LoVo (cell line): ENCODE measurements at regions not wholly inside any gene's neighbourhood (a gene's known extent, or its start where the extent isn't known, plus 50 kb on each side); places are given as distances from the start of the nearest gene placed in this dataset.
"Not testable (repeated sequence)": the region's sequence is repeated elsewhere in the genome, so short reads cannot be mapped to it uniquely, and the experiment has no call there.

Source experiments
- DNase-seq: peaks from one replicate; pipeline ENCODE4 v3.0.0-alpha.2; 2016; ENCODE audit warnings: low spot score

DNA sequence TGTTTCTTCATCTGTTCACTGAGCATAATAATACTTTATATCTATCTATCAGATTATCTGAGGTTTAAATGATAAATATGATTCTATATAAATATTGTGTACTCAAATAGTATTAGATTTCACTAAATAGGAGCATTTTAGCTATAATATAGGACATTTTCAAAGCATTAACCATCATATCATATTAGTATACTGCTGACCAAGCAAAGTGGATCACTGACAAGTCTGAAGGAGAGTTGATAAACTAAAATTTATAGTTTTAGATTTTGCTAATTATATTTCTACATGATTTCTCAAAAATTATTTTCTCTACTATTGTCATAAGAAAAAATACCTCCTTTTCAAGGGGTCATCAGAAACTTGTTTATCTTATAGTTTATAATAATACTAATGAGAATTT, 937.8 kb upstream of the LRATD1 start:
- no peak for DNase-seq

DNA sequence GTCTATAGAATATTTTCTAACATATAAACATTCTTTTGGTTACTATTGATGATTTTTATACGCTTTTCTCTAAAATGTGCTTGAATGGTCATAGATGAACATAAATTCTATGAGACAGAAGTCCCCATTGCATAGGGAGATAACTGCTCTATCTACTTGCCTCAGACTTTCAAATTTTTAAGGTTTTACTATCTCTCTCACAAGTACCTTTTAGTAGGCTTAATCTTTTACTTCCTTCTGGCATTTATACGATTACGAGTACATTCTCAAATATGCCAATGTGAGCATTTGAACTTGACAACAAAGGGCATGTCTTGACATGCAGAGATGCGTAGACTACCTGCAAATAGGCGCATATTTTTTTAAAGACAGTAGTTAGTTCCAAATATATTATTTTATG, 935.9 kb upstream of the LRATD1 start:
- DNase-seq = no peak

DNA sequence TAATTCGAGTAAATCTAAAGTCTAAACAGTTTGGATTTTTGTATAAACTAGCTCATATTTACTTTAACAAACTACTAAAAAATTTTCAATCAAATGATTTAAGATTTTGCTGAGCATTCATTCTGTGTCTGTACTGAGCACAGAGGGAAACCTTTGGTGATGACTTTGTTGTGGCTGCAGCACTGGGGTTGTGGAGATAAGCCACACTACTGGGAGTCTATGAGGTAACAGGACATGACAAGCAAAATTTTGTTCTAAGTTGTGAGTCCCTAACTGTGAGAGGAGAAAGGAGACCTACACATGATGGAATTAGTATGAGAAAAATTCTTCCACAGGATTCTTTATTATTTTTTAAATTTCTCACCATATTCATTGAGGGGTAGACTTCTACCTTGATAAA, 933.7 kb upstream of the LRATD1 start:
- no peak for DNase-seq

DNA sequence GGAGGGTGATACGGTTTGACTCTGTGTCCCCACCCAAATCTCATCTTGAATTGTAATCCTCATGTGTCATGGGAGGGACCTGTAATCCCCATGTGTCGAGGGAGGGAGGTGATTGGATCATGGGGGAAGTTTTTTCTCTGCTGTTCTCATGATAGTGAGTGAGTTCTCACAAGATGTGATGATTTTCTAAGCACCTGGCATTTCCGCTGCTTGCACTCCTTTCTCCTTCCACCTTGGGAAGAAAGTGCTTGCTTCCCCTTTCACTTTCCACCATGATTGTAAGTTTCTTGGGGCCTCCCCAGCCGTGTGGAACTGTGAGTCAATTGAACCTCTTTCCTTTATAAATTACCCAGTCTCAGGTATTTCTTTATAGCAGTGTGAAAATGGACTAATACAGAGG, 932.6 kb upstream of the LRATD1 start:
- not testable (repeated sequence) for DNase-seq

DNA sequence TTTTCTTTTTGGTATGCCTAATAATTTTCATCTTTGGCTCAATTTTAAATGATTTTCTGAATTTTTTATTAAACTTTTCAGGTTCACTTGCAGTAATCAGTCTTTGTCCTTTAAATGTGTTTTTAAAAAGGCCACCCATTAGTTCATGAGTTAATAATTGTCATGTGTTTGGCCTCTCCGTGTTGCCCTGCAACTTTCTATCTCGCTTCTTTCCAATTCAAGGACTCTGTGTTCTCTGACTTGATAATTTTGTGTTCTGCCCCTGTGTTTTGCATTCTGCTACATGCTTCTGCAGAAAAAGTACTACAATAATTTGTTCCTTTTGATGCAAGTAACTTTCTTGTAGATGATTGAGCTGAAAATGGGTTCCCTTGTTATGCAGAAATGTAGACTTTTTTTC, 921.4 kb upstream of the LRATD1 start:
- DNase-seq = no peak

DNA sequence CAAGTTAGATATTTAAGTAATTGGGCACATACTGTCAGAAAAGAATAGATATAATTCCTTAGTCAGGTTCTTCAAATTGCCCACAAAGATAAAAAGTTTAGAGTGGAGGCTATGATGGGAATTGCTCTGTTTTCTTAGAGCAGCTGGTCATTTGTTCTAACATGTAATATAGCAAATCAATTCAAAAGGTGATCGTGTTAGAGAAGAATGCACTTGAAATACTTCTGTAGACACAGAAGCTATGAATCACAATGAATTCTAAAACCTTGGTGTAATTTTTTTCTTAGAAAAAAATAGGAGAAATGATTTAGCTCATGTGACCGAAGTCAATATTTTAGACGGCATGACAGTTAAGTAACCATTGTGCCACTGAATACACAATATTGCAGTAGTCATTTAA, 918.1 kb upstream of the LRATD1 start:
- no peak for DNase-seq

DNA sequence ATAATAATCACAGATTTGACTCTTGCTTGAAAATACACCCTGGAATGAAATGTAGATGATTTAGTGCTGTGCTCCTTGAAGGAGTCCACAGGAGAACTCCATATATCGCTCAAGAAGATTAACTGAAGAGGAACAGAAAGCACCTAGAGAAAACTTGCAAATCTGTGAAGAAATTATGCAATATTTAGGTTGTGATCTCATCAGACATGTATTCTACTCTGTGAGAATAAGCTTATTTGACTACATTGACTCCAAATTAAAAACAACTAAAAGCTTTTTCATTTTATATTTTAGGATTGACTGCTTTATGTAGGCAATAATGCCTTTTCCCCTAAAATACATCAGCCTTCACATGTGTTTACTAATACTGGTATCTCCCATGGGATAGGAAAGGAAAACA, 906.6 kb upstream of the LRATD1 start:
- DNase-seq = no peak

DNA sequence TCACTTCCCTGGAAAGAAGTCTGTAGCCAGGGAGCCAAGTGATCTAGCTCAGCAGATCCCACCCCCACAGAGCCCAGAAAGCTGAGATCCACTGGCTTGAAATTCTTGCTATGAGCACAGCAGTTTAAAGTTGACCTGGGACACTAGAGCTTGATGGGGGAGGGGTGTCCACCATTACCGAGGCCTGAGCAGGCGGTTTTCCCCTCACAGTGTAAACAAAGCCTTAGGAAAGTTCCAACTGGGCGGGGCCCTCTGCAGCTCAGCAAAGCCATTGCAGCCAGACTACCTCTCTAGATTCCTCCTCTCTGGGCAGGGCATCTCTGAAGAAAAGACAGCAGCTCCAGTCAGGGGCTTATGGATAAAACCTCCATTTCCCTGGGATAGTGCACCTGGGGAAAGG, 887.2 kb upstream of the LRATD1 start:
- DNase-seq = no peak

DNA sequence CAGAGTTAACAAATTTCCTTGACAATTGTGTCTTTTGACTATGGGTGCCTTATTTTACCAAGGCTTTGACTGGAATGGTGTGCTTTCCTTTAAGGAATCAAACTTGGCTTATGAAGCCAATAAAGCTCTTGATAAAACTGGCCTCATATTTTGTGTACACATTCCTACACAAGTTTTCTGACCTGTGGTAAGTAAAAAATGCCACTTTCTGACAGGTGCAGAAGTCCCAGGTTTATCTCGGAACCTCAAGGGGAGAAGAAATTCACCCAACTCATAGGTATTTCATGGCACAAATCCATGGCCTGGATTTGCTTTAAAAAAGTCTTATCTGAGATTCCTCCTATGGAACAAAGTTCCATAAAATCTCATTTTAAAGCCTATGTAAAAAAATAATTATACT, 880.6 kb upstream of the LRATD1 start:
- no peak for DNase-seq

DNA sequence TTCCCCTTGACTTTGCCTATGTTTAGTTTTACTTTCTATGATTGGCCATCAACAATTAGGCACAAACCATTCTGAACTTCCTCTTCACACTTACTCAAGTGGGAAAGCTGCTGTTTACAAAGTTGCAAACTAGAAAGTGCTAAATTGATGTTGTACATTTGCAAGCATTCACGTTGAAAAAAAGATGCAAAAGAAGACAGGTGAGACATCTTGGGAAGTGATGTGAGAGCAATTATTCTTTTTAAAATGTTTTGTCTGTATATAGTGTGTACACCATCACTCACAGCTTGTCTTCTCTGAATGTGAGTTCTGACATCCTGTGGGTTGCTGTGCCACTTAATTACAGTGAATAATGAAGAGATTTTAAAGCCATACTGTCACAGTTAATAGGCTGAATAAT, 874.1 kb upstream of the LRATD1 start:
- DNase-seq = no peak

DNA sequence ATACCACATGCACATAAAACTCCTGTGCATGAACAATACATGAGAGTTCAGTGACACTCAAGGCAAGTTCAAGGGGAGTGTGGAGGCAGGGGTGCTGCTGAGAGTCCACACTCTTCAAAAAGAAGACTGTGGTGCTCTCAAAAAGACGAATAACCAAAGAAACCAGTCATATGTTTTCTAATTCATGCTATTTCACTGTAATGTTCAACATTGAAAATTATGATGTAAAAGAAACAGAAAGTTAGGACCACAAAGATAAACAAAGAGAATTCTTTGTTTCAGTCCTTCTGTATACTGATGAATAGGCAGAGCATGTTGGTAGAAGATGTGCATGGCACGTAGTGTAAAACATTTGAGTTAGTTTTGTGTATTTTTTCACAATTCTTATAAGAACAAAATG, 864.2 kb upstream of the LRATD1 start:
- DNase-seq = no peak

DNA sequence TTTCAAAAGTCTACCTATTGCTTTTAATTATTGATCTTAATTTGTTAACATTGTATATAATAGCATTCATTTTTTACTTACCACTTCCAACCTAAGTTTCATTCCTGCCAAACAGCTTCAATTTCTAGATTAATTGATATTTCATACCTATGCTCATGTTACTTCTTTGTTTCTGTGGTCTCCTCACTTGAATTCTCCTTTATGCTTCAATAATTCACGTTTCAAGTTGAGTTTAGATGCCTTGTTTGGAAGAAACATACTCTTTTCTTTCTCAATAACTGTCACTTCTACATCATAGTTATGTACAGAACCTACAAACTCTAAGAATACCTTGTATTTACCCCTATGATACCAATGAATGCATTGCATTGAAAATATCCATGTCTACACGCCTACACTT, 862.2 kb upstream of the LRATD1 start:
- no peak for DNase-seq

DNA sequence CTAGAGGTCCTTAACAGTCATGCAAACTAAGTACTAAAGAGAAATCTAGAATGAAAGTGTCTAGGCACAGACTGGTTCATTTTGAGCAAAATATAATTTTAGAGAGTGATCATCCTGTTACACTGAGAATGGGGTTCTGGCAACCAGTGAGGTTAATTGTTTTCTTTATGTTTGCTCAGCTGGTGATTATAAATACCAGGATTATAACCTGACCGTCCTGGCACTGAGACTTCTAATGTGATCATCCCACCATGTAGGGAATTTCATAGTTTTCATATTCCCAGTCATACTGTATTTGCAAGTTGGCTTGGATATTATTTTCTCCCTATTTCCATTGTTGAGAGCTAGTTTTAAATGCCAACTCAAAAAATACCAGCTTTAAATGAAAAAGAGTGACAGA, 852.5 kb upstream of the LRATD1 start:
- DNase-seq = no peak

DNA sequence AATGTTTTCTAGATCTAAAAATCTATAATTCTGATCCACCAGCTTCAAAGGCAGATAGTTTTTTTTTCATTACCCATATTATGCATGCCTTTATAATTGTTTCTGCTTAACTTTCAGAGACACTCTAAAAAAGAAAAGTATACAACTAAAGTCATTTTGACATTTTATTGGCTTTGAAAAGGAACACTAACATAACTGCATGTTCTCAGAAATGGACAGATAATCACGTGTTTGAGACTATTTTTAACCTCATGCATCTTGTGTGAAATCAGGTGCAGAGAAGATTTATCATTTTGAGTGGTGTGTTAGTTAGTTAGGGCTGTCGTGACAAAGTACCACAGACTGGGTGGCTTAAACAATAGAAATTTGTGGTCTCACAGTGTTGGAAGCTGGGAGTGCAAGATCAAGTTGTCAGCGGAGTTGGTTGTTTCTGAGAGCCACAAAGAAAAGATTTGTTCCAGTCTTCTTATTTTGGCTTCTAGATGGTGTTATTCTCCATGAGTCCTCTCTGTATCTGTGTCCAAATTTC, 841.4 kb upstream of the LRATD1 start:
- no peak for DNase-seq

DNA sequence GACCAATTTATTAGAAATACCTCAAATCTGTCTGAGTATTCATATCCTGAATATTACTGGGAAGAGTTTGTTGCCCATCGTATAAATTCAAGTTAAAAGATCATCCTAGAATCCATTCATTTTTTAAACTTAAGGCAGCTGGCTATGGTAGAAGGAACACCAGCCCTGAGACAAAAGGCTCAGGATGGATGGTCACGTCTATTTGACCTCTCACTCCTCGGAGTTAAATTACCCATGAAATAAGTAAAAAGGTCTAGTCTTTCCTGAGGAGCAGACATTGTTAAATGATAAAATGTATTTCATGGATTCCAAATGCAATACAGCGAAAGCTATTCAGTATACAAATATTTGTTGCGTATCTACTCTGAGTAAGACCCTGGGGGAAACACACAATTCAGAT, 826.0 kb upstream of the LRATD1 start:
- DNase-seq = no peak

DNA sequence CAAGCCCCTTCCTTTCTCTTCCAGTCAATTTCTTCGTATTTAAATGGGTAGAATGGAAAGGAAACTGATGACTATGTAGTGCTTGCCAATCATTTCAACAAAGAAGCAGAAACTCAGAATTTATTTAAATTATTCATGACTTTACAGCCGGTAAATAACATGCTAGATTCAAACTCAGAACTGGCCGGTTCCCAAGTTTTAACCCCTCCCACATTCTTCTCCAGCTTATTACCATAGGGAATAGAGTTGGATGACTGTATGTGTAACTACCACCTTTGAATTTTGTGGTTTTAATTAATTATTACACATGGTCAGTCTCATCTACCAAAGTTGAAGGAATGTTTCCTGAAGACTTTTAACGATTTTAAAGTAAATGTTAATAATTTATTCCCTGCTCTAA, 819.3 kb upstream of the LRATD1 start:
- no peak for DNase-seq

DNA sequence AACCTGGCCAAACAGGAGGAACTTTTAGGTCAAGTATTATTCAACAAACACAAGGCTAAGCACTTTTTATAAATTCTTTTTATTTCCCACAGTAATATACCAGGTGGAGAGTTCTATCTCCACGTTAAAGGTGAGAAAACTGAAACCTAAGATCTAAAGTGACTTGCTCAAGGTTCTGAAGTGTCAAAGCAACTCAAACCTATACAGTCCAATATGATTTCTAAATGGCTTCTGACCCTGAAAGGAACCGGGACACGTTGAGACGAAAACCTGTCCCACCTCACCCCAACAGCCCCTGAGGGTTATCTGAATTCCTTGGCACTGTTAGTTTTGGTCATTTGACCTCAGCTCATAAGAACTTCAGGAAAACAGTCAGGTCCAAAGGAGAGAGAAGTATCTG, 814.5 kb upstream of the LRATD1 start:
- DNase-seq = no peak

DNA sequence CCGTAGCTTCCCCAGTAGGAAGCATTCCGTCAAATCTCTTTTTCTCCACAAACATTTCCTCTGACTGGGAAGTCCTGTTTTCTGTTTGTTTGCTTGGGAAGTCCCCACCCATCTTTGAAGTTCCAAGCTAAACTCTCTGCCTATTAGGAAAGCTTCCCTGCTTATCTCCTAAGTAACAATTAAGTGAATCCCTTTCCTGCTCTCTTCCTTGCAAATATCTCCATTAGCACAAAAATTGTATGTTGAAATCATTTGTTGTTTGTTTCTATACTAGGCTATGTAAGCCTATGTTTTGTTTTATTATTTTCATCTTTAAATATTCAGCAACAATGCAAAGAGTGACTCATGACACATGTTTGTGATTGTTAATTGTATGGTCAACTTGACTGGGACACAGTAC, 812.6 kb upstream of the LRATD1 start:
- no peak for DNase-seq

DNA sequence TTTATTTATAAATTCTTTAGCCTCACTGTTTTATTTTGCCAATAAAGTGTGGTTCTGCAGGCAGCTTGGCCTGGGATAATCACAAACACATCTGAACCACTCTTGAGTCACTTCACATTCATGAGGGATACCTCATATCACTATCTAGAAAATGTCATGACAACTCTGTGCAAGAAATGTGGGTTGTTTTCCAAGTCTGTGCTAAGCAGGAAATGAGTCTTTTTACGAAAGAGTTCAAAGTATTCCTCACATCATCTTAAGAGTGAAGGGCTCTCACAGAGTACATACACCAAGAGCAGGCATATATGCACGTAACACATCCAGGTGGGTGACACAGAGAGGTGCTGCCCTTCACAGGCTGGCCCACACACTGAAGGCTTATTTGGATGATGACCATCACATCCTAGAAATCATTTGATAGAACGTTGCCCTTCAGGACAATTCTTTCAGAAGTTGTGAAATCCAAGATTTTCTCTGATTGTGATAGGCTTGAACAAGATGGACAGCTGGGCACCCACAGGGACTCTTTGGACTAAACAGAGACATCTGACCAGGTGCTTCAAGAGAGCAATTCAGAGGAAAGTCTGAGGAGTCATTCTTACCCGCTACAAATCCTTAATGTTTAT, 811.1 kb upstream of the LRATD1 start:
- no peak for DNase-seq

DNA sequence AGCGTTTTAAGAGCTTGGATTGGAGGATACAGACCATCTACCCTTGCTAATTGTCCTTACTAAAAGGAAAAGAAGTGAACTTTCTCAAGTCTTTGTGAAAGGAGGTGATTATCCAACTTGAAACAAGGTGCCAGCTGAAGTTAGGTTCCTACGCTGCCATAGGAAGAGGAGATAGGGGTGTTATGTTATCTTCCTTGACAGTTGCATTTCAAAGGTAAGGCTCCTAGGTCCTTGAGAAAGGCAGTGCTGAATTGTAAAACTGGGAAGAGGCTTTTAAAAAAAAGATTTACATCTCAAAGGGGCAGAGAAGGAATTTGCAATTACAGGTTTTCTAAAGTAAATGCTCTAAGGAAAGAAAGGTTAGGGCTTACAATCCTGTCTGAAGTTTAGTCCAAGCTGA, 810.2 kb upstream of the LRATD1 start:
- DNase-seq = no peak

DNA sequence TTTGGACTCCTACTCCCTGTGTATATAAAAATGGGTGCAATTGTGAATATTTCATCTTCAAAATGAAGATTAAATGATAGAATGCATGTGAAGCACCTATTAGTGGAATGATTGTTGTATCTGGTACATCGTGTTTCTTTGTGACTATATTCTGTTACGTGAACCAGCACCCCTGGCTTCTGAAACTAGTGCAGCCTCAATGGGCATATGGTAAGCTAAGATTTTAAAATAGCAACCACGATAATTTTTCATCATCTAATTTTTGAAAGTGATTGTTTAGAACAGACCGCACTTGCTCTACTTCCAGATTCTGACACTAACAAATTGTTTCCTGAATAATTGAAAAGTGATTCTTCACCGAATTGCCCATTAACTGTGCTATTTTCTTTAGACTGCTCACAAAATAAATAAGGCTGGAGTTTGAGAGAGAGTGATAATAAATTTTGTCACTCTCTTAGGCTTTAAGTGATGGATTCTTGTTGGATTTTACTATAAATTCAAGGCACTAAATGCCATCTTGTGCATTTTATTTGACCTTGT, 806.1 kb upstream of the LRATD1 start:
- no peak for DNase-seq

DNA sequence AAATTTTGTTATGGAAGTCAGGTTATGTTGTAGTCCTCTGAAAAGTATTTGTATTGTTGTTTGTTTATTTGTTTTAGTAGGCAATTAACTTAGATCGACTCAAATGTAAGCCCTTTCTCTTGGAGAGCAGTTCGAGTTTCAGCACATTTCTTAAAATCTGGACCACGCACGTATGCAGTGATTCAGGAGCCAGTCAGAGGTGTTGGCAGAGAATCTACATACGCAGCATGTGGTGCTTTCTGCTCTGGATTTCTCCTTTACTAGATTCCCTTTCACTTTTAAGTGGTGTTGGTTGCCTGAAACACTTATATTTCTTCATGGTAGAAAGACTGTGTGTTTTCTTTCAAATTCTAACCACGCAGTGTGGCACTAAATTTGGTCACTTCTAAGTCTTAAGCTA, 773.9 kb upstream of the LRATD1 start:
- no peak for DNase-seq

DNA sequence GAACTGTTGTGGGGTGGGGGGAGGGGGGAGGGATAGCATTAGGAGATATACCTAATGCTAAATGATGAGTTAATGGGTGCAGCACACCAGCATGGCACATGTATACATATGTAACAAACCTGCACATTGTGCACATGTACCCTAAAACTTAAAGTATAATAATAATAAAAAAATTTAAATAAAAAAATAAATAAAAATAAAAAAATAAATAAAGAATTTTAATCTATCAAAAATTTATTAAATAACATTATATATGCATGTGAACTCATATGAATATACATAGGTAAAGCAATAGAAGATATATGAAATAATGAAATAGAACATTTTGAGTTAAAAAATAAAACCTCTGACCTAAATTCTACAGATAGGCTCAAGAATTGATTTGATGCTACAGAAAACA, 764.2 kb upstream of the LRATD1 start:
- not testable (repeated sequence) for DNase-seq

DNA sequence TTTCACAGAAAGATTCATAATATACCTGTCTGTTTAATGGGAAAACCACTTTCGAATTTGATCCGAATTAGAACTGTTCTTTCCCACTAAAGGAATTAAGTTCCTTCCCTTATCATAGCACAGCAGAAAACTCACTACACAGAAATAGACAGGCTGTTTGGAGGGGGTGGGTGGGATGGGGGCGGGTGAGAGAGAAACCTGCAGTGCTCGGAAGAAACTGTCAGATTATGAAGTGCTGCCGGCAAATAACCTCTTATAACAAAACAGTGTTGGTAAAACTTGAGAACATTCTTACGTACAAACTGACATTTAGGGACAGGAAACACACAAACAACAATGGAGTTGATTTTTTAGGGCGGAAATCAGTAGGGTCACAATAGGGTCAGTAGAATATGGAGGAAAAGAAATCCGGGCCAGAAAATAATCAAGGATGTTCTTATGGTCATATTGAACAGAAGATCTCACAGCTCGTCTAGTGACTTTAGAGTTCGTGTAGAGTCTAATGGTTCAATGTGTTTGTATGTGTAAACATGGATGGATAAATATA, 756.0 kb upstream of the LRATD1 start:
- no peak for DNase-seq
